Liver (tissue), 8 donors: ENCODE measurements at regions not wholly inside any gene's neighbourhood (a gene's known extent, or its start where the extent isn't known, plus 50 kb on each side); places are given as distances from the start of the nearest gene placed in this dataset.

Experiments used
- DNase-seq: peaks from one replicate; pipeline ENCODE4 v3.0.0-alpha.2; 2017; ENCODE audit warnings: low spot score
- H3K27ac ChIP-seq, 2 donors: one replicate each; pipeline ENCODE4 v1.7.0; 2013; ENCODE audit warnings: inconsistent platforms in 2 of 2, low read length in 2 of 2, control low read depth in 1 of 2, low read depth in 1 of 2, mild to moderate bottlenecking in 1 of 2
- H3K27me3 ChIP-seq, 4 donors: one replicate each; pipeline versions ENCODE4 v1.6.1 to v1.7.0; 2013; ENCODE audit warnings: low read length in 3 of 4, inconsistent platforms in 1 of 4, mild to moderate bottlenecking in 1 of 4, moderate library complexity in 1 of 4; ENCODE audit not compliant: control insufficient read depth in 4 of 4, insufficient read depth in 4 of 4
- H3K36me3 ChIP-seq, 4 donors: one replicate each; pipeline versions ENCODE4 v1.6.1 to v1.7.0; 2013; ENCODE audit warnings: low read length in 3 of 4, mild to moderate bottlenecking in 3 of 4, low read depth in 1 of 4, moderate library complexity in 1 of 4; ENCODE audit not compliant: control insufficient read depth in 4 of 4, insufficient read depth in 3 of 4
- H3K4me1 ChIP-seq, 4 donors: one replicate each; pipeline versions ENCODE4 v1.6.1 to v1.7.0; 2013; ENCODE audit warnings: low read length in 3 of 4, mild to moderate bottlenecking in 3 of 4, moderate library complexity in 1 of 4; ENCODE audit not compliant: control insufficient read depth in 4 of 4, insufficient read depth in 4 of 4
- H3K4me3 ChIP-seq, 3 donors: one replicate each; pipeline versions ENCODE4 v1.6.1 to v1.7.0; 2013; ENCODE audit warnings: low read length in 3 of 3, control low read depth in 1 of 3, low read depth in 1 of 3, mild to moderate bottlenecking in 1 of 3
- H3K9ac ChIP-seq, 2 donors: one replicate each; pipeline ENCODE4 v1.7.0; 2013; ENCODE audit warnings: low read length in 2 of 2, mild to moderate bottlenecking in 2 of 2, moderate library complexity in 2 of 2, control low read depth in 1 of 2, low read depth in 1 of 2
- H3K9me3 ChIP-seq, 4 donors: one replicate each; pipeline versions ENCODE4 v1.6.1 to v1.7.0; 2013; ENCODE audit warnings: low read length in 3 of 4; ENCODE audit not compliant: control insufficient read depth in 4 of 4
- EGR1 ChIP-seq, 2 donors: IDR thresholded peaks; 2 replicates each; pipeline ENCODE4 v1.6.1; 2016 to 2018; ENCODE audit warnings: antibody characterized with exemption in 2 of 2, low read depth in 2 of 2
- FOXA1 ChIP-seq: IDR thresholded peaks from 2 replicates; pipeline ENCODE4 v1.6.1; 2016; ENCODE audit warnings: antibody characterized with exemption
- FOXA2 ChIP-seq: IDR thresholded peaks from 2 replicates; pipeline ENCODE4 v1.6.1; 2016; ENCODE audit warnings: antibody characterized with exemption
- GABPA ChIP-seq, 2 donors: IDR thresholded peaks in 1 of 2; conservative IDR thresholded peaks in 1 of 2; 2 replicates each; pipeline ENCODE4 v1.6.1; 2016; ENCODE audit warnings: antibody characterized with exemption in 2 of 2, mild to moderate bottlenecking in 1 of 2, moderate library complexity in 1 of 2
- HNF4A ChIP-seq, 2 donors: conservative IDR thresholded peaks; 2 replicates each; pipeline ENCODE4 v1.6.1; 2016; ENCODE audit warnings: antibody characterized with exemption in 2 of 2, mild to moderate bottlenecking in 2 of 2
- HNF4G ChIP-seq: IDR thresholded peaks from 2 replicates; pipeline ENCODE4 v1.6.1; 2016; ENCODE audit warnings: antibody characterized with exemption
- JUND ChIP-seq, 2 donors: IDR thresholded peaks; 2 replicates each; pipeline ENCODE4 v1.6.1; 2016; ENCODE audit warnings: antibody characterized with exemption in 2 of 2
- NR2F2 ChIP-seq: IDR thresholded peaks from 2 replicates; pipeline ENCODE4 v1.6.1; 2016; ENCODE audit warnings: antibody characterized with exemption
- RAD21 ChIP-seq, 2 donors: IDR thresholded peaks; 2 replicates each; pipeline ENCODE4 v1.6.1; 2016; ENCODE audit warnings: antibody characterized with exemption in 2 of 2, mild to moderate bottlenecking in 2 of 2
- SP1 ChIP-seq: IDR thresholded peaks from 2 replicates; pipeline ENCODE4 v1.6.1; 2018; ENCODE audit warnings: antibody characterized with exemption, mild to moderate bottlenecking
- TAF1 ChIP-seq: conservative IDR thresholded peaks from 2 replicates; pipeline ENCODE4 v1.6.1; 2016; ENCODE audit warnings: antibody characterized with exemption, mild to moderate bottlenecking
- YY1 ChIP-seq: IDR thresholded peaks from 2 replicates; pipeline ENCODE4 v1.6.1; 2016; ENCODE audit warnings: antibody characterized with exemption, mild to moderate bottlenecking
- WGBS: extraction: QIAGEN DNeasy Blood & Tissue Kit; methylation state at CpG from one replicate; pipeline ENCODE4 v1.1.7; 2013; 5-methylcytosine and 5-hydroxymethylcytosine counted together
- TF ChIP-seq, protein P1 (sequence below): IDR thresholded peaks from 2 replicates; pipeline ENCODE4 v1.6.1; 2016; ENCODE audit warnings: antibody characterized with exemption
- TF ChIP-seq, protein P2 (sequence below): IDR thresholded peaks from 2 replicates; pipeline ENCODE4 v1.6.1; 2016; ENCODE audit warnings: antibody characterized with exemption
- TF ChIP-seq, protein P3 (sequence below): IDR thresholded peaks from 2 replicates; pipeline ENCODE4 v1.6.1; 2016; ENCODE audit warnings: antibody characterized with exemption
- TF ChIP-seq, protein P4 (sequence below): fragments of 150-350 bp; IDR thresholded peaks from 2 replicates; pipeline ENCODE4 v1.5.1; 2017; ENCODE audit warnings: improper control_type of control experiment, low read depth, low read length; ENCODE audit not compliant: missing input control
- donor health status: healthy.
- donor health status: healthy.
- donor health status: healthy.
- donor health status: healthy.
- donor health status: healthy.

DNA sequence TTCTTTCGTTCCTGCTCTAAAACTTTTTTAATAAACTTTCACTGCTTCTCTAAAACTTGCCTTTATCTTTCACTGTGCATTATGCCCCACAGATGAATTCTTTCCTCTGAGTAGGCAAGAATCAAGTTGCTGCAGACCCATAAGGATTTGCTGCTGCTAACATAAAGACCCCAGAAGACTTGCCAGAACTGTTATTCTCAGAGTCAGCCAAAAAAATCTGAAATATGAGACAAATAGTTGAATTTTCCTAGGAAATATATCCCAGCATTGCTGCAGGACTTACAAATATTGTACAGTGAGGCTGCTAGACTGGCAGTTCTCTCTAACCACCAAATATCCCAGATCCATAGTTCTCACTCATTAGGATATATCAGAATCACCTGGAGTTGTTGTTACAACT, 349.1 kb upstream of the FLRT2 start:
- WGBS: 79% methylated on average over 1 of the region's 1 CpG

DNA sequence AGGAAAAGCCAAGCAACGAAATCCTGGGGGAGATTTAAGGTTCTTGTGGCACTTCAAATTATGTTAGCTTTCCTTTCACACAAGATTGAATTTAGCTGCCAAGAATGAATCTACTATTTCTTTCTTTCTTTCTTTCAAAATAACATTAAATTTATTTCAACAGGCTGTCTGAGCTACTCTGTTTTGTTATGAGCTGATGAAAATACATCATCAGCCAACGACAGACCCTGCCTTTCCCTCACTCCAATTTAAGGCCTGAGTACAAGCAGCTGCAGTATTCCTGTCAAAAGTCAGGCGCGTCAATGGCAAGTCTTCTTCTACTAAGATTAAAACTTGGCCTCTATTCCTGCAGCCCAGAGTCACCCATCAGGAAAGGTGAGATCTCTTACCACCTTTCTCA, 347.7 kb upstream of the FLRT2 start:
- Histone ChIP-seq H3K9me3 (peaks cover 0 to 3% (median 1%) of the 10 kb centered on the region in 4 donors), H3K4me1 (no peaks in the 10 kb centered on the region), H3K27ac (no peak overlapping the region), H3K27me3 (no peaks in the 10 kb centered on the region), H3K4me3 (no peak overlapping the region), H3K36me3 (no peaks in the 10 kb centered on the region), H3K9ac (no peak overlapping the region)
- TF ChIP-seq EGR1 (IDR thresholded peaks at IDR 0.05; ENCODE audit: low read depth in 2 of 2): no peak
- no peak for TF ChIP-seq JUND (IDR thresholded peaks at IDR 0.05)
- TF ChIP-seq, protein P1, sequence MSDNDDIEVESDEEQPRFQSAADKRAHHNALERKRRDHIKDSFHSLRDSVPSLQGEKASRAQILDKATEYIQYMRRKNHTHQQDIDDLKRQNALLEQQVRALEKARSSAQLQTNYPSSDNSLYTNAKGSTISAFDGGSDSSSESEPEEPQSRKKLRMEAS: no peak
- no peak for TF ChIP-seq FOXA2
- no peak for TF ChIP-seq FOXA1
- TF ChIP-seq, protein P2, sequence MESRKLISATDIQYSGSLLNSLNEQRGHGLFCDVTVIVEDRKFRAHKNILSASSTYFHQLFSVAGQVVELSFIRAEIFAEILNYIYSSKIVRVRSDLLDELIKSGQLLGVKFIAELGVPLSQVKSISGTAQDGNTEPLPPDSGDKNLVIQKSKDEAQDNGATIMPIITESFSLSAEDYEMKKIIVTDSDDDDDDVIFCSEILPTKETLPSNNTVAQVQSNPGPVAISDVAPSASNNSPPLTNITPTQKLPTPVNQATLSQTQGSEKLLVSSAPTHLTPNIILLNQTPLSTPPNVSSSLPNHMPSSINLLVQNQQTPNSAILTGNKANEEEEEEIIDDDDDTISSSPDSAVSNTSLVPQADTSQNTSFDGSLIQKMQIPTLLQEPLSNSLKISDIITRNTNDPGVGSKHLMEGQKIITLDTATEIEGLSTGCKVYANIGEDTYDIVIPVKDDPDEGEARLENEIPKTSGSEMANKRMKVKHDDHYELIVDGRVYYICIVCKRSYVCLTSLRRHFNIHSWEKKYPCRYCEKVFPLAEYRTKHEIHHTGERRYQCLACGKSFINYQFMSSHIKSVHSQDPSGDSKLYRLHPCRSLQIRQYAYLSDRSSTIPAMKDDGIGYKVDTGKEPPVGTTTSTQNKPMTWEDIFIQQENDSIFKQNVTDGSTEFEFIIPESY: no peak
- no peak for TF ChIP-seq NR2F2
- TF ChIP-seq GABPA (IDR thresholded peaks at IDR 0.05 in 1 of 2, conservative IDR thresholded peaks at IDR 0.05 in 1 of 2): no peak
- WGBS: 72% methylated on average over 4 of the region's 4 CpGs
- DNase-seq: no peak

More for the DNA sequence above, 349.1 kb upstream of the FLRT2 start:
- TF ChIP-seq RAD21 (IDR thresholded peaks at IDR 0.05) (no peak), GABPA (IDR thresholded peaks at IDR 0.05 in 1 of 2, conservative IDR thresholded peaks at IDR 0.05 in 1 of 2) (no peak), FOXA1 (no peak), YY1 (no peak), HNF4A (conservative IDR thresholded peaks at IDR 0.05) (no peak), NR2F2 (no peak), EGR1 (IDR thresholded peaks at IDR 0.05; ENCODE audit: low read depth in 2 of 2) (no peak)
- TF ChIP-seq, protein P3, sequence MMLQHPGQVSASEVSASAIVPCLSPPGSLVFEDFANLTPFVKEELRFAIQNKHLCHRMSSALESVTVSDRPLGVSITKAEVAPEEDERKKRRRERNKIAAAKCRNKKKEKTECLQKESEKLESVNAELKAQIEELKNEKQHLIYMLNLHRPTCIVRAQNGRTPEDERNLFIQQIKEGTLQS: no peak
- TF ChIP-seq, protein P4, sequence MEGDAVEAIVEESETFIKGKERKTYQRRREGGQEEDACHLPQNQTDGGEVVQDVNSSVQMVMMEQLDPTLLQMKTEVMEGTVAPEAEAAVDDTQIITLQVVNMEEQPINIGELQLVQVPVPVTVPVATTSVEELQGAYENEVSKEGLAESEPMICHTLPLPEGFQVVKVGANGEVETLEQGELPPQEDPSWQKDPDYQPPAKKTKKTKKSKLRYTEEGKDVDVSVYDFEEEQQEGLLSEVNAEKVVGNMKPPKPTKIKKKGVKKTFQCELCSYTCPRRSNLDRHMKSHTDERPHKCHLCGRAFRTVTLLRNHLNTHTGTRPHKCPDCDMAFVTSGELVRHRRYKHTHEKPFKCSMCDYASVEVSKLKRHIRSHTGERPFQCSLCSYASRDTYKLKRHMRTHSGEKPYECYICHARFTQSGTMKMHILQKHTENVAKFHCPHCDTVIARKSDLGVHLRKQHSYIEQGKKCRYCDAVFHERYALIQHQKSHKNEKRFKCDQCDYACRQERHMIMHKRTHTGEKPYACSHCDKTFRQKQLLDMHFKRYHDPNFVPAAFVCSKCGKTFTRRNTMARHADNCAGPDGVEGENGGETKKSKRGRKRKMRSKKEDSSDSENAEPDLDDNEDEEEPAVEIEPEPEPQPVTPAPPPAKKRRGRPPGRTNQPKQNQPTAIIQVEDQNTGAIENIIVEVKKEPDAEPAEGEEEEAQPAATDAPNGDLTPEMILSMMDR: no peak
- H3K9ac ChIP-seq: no peak overlapping the region
- H3K36me3 ChIP-seq: no peaks in the 10 kb centered on the region
- H3K27me3 ChIP-seq: no peaks in the 10 kb centered on the region
- H3K4me1 ChIP-seq: no peaks in the 10 kb centered on the region
- H3K27ac ChIP-seq: no peak overlapping the region
- no peak overlapping the region for H3K4me3 ChIP-seq
- H3K9me3 ChIP-seq: peaks cover 0 to 3% (median 1%) of the 10 kb centered on the region in 4 donors
- DNase-seq: no peak

GRCh38 chr14:85186082-85186481, 343.9 kb upstream of the FLRT2 start:
- H3K4me3 ChIP-seq: no peak overlapping the region
- no peak overlapping the region for H3K9ac ChIP-seq
- no peak for DNase-seq
- H3K27me3 ChIP-seq: no peaks in the 10 kb centered on the region
- no peaks in the 10 kb centered on the region for H3K36me3 ChIP-seq
- no peaks in the 10 kb centered on the region for H3K4me1 ChIP-seq
- no peak overlapping the region for H3K27ac ChIP-seq
- no peaks in the 10 kb centered on the region for H3K9me3 ChIP-seq
- 85% methylated on average over 8 of the region's 8 CpGs for WGBS
- TF ChIP-seq NR2F2 (no peak), SP1 (no peak), TAF1 (no peak), HNF4G (no peak), RAD21 (IDR thresholded peaks at IDR 0.05) (no peak), FOXA1 (no peak), GABPA (IDR thresholded peaks at IDR 0.05 in 1 of 2, conservative IDR thresholded peaks at IDR 0.05 in 1 of 2) (no peak), JUND (IDR thresholded peaks at IDR 0.05) (no peak), FOXA2 (no peak), EGR1 (IDR thresholded peaks at IDR 0.05; ENCODE audit: low read depth in 2 of 2) (no peak)
- TF ChIP-seq, protein P3: no peak
- TF ChIP-seq, protein P4: no peak
- TF ChIP-seq, protein P2: no peak
